ENCODE measurements at regions not wholly inside any gene's neighbourhood (a gene's known extent, or its start where the extent isn't known, plus 50 kb on each side); places are given as distances from the start of the nearest gene placed in this dataset.

DNA sequence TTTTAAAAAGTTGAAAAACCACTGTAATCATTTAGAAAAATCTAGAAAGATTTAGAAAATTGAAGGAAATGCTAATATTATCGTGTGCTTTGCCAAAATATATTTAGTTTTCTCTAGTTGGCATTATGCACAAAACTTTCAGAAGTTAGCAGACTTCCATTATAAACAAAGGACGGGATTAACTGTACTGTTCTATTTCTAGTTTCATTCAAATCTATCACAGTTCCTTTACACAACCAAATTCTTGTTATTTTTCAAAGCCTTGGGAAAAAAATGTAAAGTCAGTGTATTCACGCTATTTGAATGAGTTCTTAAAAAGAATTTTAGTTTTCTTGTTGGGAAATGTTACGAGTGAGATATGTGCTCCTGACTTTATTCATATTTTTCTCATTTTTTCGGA is 277.8 kb downstream of the LMO7 start:
- no peaks in the 10 kb centered on the region for H3K9me3 Mint-ChIP-seq
- H3K27ac Mint-ChIP-seq: no peak overlapping the region
- H3K4me3 Mint-ChIP-seq (ENCODE audit: low read depth): no peak overlapping the region
- no peaks in the 10 kb centered on the region for H3K36me3 Mint-ChIP-seq (ENCODE audit: low read depth)
- DNase-seq (ENCODE audit: low spot score): no peak
- H3K27me3 Mint-ChIP-seq (ENCODE audit: low read depth): peaks cover 7% of the 10 kb centered on the region
- H3K4me1 Mint-ChIP-seq (ENCODE audit: low read depth): no peaks in the 10 kb centered on the region
- intact Hi-C loops (cut with micrococcal nuclease): no loop called here

DNA sequence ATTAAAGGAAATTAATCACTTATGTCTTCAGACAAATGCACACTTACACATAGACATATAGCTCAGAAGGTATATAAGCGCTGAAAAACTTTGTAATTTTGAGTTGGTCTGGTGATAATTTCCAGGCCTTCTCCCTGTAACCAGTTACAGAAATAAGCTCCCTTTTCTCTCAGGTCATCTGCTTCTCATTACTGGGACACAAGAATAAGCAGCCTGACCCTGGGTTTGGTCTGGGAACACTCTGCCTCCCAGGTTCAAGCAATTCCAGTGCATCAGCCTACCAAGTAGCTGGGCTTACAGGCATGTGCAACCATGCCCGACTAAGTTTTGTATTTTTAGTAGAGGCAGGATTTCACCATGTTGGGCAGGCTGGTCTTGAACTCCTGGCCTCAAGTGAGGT is 274.5 kb downstream of the LMO7 start:
- Mint-ChIP-seq H3K4me3 (ENCODE audit: low read depth) (no peak overlapping the region), H3K4me1 (ENCODE audit: low read depth) (no peaks in the 10 kb centered on the region), H3K27me3 (ENCODE audit: low read depth) (peaks cover 10% of the 10 kb centered on the region), H3K9me3 (no peaks in the 10 kb centered on the region), H3K36me3 (ENCODE audit: low read depth) (no peaks in the 10 kb centered on the region), H3K27ac (no peak overlapping the region)
- intact Hi-C loops (cut with micrococcal nuclease): no loop called here
- DNase-seq (ENCODE audit: low spot score): no peak

Data from activated T-helper 2 cell treated with anti-CD3 and anti-CD28 coated beads, Interferon-gamma antibody, Interleukin-2, Interleukin-4, amounts not matched to agents 10 μg/mL and 5 μg/mL and 100 μg/mL, durations not matched to agents 14 hours and 24 hours and 36 hours (primary cell).